HL-60 (cell line): ENCODE measurements at regions not wholly inside any gene's neighbourhood (a gene's known extent, or its start where the extent isn't known, plus 50 kb on each side); places are given as distances from the start of the nearest gene placed in this dataset.

Experiments
- GABPA ChIP-seq: IDR thresholded peaks from 2 replicates; pipeline ENCODE4 v1.6.1; 2012; ENCODE audit warnings: low read depth
- POLR2AphosphoS5 ChIP-seq: IDR thresholded peaks from 2 replicates; pipeline ENCODE4 v1.6.1; 2012; ENCODE audit warnings: low read depth
- SPI1 ChIP-seq: IDR thresholded peaks from 2 replicates; pipeline ENCODE4 v1.6.1; 2012; ENCODE audit warnings: low read depth, mild to moderate bottlenecking, borderline replicate concordance
- TF ChIP-seq, protein P1 (sequence below): IDR thresholded peaks from 2 replicates; pipeline ENCODE4 v1.6.1; 2012; ENCODE audit warnings: low read depth; ENCODE audit not compliant: insufficient replicate concordance
- TF ChIP-seq, protein P2 (sequence below): IDR thresholded peaks from one replicate; pipeline ENCODE4 v1.5.1; 2011; ENCODE audit warnings: low read length, control low read depth, inconsistent platforms; ENCODE audit not compliant: insufficient read depth

GRCh38 chr5:167375125-167375524 is 916.3 kb upstream of the WWC1 start:
- TF ChIP-seq, protein P1, sequence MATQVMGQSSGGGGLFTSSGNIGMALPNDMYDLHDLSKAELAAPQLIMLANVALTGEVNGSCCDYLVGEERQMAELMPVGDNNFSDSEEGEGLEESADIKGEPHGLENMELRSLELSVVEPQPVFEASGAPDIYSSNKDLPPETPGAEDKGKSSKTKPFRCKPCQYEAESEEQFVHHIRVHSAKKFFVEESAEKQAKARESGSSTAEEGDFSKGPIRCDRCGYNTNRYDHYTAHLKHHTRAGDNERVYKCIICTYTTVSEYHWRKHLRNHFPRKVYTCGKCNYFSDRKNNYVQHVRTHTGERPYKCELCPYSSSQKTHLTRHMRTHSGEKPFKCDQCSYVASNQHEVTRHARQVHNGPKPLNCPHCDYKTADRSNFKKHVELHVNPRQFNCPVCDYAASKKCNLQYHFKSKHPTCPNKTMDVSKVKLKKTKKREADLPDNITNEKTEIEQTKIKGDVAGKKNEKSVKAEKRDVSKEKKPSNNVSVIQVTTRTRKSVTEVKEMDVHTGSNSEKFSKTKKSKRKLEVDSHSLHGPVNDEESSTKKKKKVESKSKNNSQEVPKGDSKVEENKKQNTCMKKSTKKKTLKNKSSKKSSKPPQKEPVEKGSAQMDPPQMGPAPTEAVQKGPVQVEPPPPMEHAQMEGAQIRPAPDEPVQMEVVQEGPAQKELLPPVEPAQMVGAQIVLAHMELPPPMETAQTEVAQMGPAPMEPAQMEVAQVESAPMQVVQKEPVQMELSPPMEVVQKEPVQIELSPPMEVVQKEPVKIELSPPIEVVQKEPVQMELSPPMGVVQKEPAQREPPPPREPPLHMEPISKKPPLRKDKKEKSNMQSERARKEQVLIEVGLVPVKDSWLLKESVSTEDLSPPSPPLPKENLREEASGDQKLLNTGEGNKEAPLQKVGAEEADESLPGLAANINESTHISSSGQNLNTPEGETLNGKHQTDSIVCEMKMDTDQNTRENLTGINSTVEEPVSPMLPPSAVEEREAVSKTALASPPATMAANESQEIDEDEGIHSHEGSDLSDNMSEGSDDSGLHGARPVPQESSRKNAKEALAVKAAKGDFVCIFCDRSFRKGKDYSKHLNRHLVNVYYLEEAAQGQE, result no peak
- TF ChIP-seq, protein P2, sequence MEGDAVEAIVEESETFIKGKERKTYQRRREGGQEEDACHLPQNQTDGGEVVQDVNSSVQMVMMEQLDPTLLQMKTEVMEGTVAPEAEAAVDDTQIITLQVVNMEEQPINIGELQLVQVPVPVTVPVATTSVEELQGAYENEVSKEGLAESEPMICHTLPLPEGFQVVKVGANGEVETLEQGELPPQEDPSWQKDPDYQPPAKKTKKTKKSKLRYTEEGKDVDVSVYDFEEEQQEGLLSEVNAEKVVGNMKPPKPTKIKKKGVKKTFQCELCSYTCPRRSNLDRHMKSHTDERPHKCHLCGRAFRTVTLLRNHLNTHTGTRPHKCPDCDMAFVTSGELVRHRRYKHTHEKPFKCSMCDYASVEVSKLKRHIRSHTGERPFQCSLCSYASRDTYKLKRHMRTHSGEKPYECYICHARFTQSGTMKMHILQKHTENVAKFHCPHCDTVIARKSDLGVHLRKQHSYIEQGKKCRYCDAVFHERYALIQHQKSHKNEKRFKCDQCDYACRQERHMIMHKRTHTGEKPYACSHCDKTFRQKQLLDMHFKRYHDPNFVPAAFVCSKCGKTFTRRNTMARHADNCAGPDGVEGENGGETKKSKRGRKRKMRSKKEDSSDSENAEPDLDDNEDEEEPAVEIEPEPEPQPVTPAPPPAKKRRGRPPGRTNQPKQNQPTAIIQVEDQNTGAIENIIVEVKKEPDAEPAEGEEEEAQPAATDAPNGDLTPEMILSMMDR, result no peak
- no peak for TF ChIP-seq POLR2AphosphoS5
- no peak for TF ChIP-seq SPI1
- TF ChIP-seq GABPA, result no peak
